Esophagus muscularis mucosa (tissue), 4 donors: ENCODE measurements at regions not wholly inside any gene's neighbourhood (a gene's known extent, or its start where the extent isn't known, plus 50 kb on each side); places are given as distances from the start of the nearest gene placed in this dataset.

ENCODE experiments used
- DNase-seq: peaks from one replicate; pipeline ENCODE4 v3.0.0-alpha.2; 2017; ENCODE audit errors: extremely low spot score
- H3K27ac ChIP-seq, 4 donors: fragments of 200-600 bp; sonication (generic); replicated peaks in 1 of 4; 1 replicate in 3 of 4; 2 replicates in 1 of 4; pipeline ENCODE4 v1.5.1; 2016 to 2019; ENCODE audit warnings: mild to moderate bottlenecking in 1 of 4
- H3K27me3 ChIP-seq, 4 donors: fragments of 200-600 bp; sonication (generic); one replicate each; pipeline versions ENCODE4 v1.5.1 to v1.6.0; 2016 to 2019
- H3K36me3 ChIP-seq, 4 donors: fragments of 200-600 bp; sonication (generic); one replicate each; pipeline ENCODE4 v1.5.1; 2016 to 2019
- H3K4me1 ChIP-seq, 4 donors: fragments of 200-600 bp; sonication (generic); one replicate each; pipeline ENCODE4 v1.5.1; 2016 to 2019
- H3K4me3 ChIP-seq, 4 donors: fragments of 200-600 bp; sonication (generic); 1 replicate in 2 of 4; 2 replicates in 2 of 4; pipeline ENCODE4 v1.5.1; 2016 to 2019; ENCODE audit warnings: mild to moderate bottlenecking in 4 of 4, moderate library complexity in 1 of 4
- H3K9me3 ChIP-seq, 4 donors: fragments of 200-600 bp; sonication (generic); 1 replicate in 3 of 4; 2 replicates in 1 of 4; pipeline ENCODE4 v1.5.1; 2016 to 2019
- CTCF ChIP-seq, 3 experiments: fragments of 200-600 bp in 2 of 3; fragments of 450-650 bp in 1 of 3; sonication (generic) in 2 of 3; IDR thresholded peaks; one replicate each; pipeline ENCODE4 v1.5.1; 2017 to 2019; ENCODE audit warnings: antibody characterized with exemption in 3 of 3, mild to moderate bottlenecking in 2 of 3, moderate library complexity in 1 of 3
- EP300 ChIP-seq: sonication (generic); formaldehyde crosslinking; IDR thresholded peaks from one replicate; pipeline ENCODE4 v1.6.1; 2017; ENCODE audit warnings: antibody characterized with exemption
- POLR2A ChIP-seq: fragments of 450-650 bp; IDR thresholded peaks from one replicate; pipeline ENCODE4 v1.6.1; 2017; ENCODE audit warnings: antibody characterized with exemption, moderate library complexity, mild to moderate bottlenecking, low read depth
- POLR2AphosphoS5 ChIP-seq, 2 donors: sonication (generic); formaldehyde crosslinking; IDR thresholded peaks; one replicate each; pipeline ENCODE4 v1.6.1; 2017; ENCODE audit warnings: antibody characterized with exemption in 2 of 2
- WGBS: methylation state at CpG from one replicate; pipeline ENCODE4 v1.1.5; 2018; 5-methylcytosine and 5-hydroxymethylcytosine counted together
- intact Hi-C: fragments of 100-400 bp; cut with DNase I; formaldehyde crosslinking; loops from one replicate; pipeline ENCODE4 v1.15.1; 2023

GRCh38 chr4:106704253-106704870 is 331.8 kb downstream of the DKK2 start:
- H3K4me3 ChIP-seq = no peak overlapping the region
- no peaks in the 10 kb centered on the region for H3K36me3 ChIP-seq
- H3K27ac ChIP-seq = no peak overlapping the region
- TF ChIP-seq CTCF (IDR thresholded peaks at IDR 0.05) (no peak), POLR2AphosphoS5 (IDR thresholded peaks at IDR 0.05) (no peak), POLR2A (no peak)
- intact Hi-C loops = no loop called here
- WGBS = 77% methylated on average over 6 of the region's 6 CpGs
- no peaks in the 10 kb centered on the region for H3K9me3 ChIP-seq
- H3K4me1 ChIP-seq = no peaks in the 10 kb centered on the region
- no peak for DNase-seq
- H3K27me3 ChIP-seq = no peaks in the 10 kb centered on the region

GRCh38 chr4:106700321-106700720 is 331.7 kb upstream of the GIMD1 start:
- Histone ChIP-seq H3K4me1 (no peaks in the 10 kb centered on the region), H3K27ac (no peak overlapping the region), H3K36me3 (no peaks in the 10 kb centered on the region), H3K4me3 (no peak overlapping the region), H3K9me3 (no peaks in the 10 kb centered on the region), H3K27me3 (no peaks in the 10 kb centered on the region)
- intact Hi-C loops = no loop called here
- WGBS = 76% methylated on average over 2 of the region's 2 CpGs
- TF ChIP-seq POLR2AphosphoS5 (IDR thresholded peaks at IDR 0.05) (no peak), EP300 (no peak)
- DNase-seq = no peak

- H3K9me3 ChIP-seq = no peaks in the 10 kb centered on the region
- no peaks in the 10 kb centered on the region for H3K36me3 ChIP-seq
- no peak for TF ChIP-seq POLR2A
- TF ChIP-seq CTCF (IDR thresholded peaks at IDR 0.05) = no peak
- no peak for TF ChIP-seq EP300
- TF ChIP-seq POLR2AphosphoS5 (IDR thresholded peaks at IDR 0.05) = no peak
- H3K4me1 ChIP-seq = no peaks in the 10 kb centered on the region
- intact Hi-C loops = no loop called here
- 71% methylated on average over 1 of the region's 1 CpG for WGBS
- DNase-seq = no peak
- H3K4me3 ChIP-seq = no peak overlapping the region
- no peaks in the 10 kb centered on the region for H3K27me3 ChIP-seq
- H3K27ac ChIP-seq = no peak overlapping the region
Observed at GRCh38 chr4:106698621-106699195, 330.1 kb upstream of the GIMD1 start.

- Histone ChIP-seq H3K9me3 (no peaks in the 10 kb centered on the region), H3K27ac (no peak overlapping the region), H3K36me3 (no peaks in the 10 kb centered on the region), H3K4me1 (no peaks in the 10 kb centered on the region), H3K27me3 (no peaks in the 10 kb centered on the region), H3K4me3 (no peak overlapping the region)
- TF ChIP-seq CTCF (IDR thresholded peaks at IDR 0.05) = no peak
- TF ChIP-seq POLR2AphosphoS5 (IDR thresholded peaks at IDR 0.05) = no peak
- no peak for TF ChIP-seq EP300
- no peak for TF ChIP-seq POLR2A
- DNase-seq = no peak
- intact Hi-C loops = no loop called here
- WGBS = 79% methylated on average over 4 of the region's 4 CpGs
Observed at GRCh38 chr4:106695501-106696262, 327.1 kb upstream of the GIMD1 start.

GRCh38 chr4:106694232-106694631 is 325.7 kb upstream of the GIMD1 start:
- no peaks in the 10 kb centered on the region for H3K4me1 ChIP-seq
- no peak for DNase-seq
- TF ChIP-seq CTCF (IDR thresholded peaks at IDR 0.05) = no peak
- TF ChIP-seq POLR2AphosphoS5 (IDR thresholded peaks at IDR 0.05) = no peak
- TF ChIP-seq EP300 = no peak
- no peak for TF ChIP-seq POLR2A
- H3K27me3 ChIP-seq = no peaks in the 10 kb centered on the region
- 74% methylated on average over 2 of the region's 2 CpGs for WGBS
- H3K9me3 ChIP-seq = no peaks in the 10 kb centered on the region
- H3K27ac ChIP-seq = no peak overlapping the region
- H3K4me3 ChIP-seq = no peak overlapping the region
- H3K36me3 ChIP-seq = no peaks in the 10 kb centered on the region
- intact Hi-C loops = no loop called here
